NCI-H526 (cell line): ENCODE measurements at regions not wholly inside any gene's neighbourhood (a gene's known extent, or its start where the extent isn't known, plus 50 kb on each side); places are given as distances from the start of the nearest gene placed in this dataset.

Experiments used
- DNase-seq, 2 experiments: peaks; one replicate each; lab custom pipeline; 2025; lab: John Stamatoyannopoulos, UW

DNA sequence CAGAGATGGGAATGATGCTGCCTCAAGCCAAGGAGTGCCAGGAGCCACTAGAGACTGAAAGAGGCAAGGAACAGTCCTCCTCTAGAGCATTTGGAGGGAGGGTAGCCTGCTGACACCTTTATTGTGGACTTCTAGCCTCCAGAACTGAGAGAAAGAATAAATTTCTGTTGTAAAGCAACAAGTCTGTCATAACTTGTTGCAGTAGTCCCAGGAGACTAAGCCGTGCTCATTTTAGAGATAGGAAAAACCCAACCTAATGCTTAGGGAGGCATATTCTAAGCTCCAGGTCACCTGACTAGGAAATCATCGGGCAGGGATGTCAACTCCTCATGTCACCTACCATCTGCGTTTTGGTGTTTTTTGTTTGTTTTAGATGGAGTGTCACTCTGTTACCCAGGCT lies 345.4 kb upstream of the EEF2KMT start:
- DNase-seq: no peak

GRCh38 chr16:5442054-5442453 lies 344.5 kb upstream of the EEF2KMT start:
- no peak for DNase-seq

GRCh38 chr16:5438591-5438990 lies 341.0 kb upstream of the EEF2KMT start:
- DNase-seq: no peak

GRCh38 chr16:5433587-5433986 lies 336.0 kb upstream of the EEF2KMT start:
- DNase-seq: no peak

DNA sequence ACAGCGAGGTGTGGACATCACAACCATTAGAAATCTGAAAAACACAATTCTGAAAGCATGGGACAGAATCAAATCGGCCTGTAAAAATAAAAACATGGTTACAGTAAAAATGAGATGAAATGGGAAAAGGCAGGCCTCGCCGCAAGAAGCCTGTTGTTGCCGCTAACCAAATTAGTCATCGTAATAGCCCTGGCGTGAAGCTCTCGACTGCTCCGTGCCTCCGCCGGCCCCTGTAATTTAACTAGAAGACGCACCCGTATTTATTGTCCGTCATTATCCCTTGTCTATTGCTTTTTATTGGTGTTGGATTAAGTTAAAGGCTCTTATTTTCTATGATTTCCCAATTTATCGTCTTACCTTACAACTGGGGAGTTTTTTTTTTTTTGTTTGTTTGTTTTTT lies 334.6 kb upstream of the EEF2KMT start:
- DNase-seq: no peak

- DNase-seq: no peak
Measured at GRCh38 chr16:5430598-5430997, 333.0 kb upstream of the EEF2KMT start.

DNA sequence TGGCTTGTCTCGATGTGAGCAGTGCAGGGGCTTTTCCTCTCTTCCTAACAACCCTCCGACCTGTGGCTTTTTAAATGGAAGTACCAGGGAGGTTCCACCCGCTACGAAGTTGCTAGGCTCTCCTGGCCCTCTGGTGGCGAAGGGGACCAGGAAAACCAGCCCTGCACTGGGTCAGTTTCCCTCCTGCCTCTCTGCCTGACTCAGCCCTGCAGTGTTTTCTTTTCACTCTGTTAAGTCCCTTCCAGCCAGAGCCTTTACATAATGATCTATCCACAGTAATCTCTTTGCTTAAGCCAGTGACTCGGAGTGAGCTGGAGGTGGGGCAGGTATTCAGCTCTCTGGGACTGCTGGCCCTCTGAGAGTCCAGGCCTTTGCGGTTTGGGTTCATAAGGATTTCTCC lies 331.3 kb upstream of the EEF2KMT start:
- DNase-seq: no peak

GRCh38 chr16:5427571-5427970 lies 330.0 kb upstream of the EEF2KMT start:
- DNase-seq: no peak

GRCh38 chr16:5422643-5423496 lies 325.3 kb upstream of the EEF2KMT start:
- DNase-seq: no peak

GRCh38 chr16:5422047-5422446 lies 324.5 kb upstream of the EEF2KMT start:
- no peak for DNase-seq

DNA sequence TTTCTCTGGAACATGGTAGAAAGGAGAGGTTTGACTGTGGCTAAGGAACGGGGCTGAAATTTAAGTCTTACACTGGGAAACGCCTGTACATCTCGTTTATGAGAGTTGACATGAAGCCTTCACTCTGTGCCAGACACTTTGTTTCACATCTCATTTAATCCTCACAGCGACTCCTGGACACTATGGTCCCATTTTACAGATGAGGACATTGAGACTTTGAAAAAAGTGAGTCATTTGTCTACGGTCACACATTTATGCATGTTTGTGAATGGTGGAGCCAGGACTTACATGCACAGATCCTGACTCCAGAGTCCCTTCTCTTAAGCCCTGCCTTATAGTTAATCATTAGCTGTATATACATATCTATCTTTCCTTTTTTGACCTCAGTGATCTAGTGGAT lies 318.4 kb upstream of the EEF2KMT start:
- DNase-seq: no peak

DNA sequence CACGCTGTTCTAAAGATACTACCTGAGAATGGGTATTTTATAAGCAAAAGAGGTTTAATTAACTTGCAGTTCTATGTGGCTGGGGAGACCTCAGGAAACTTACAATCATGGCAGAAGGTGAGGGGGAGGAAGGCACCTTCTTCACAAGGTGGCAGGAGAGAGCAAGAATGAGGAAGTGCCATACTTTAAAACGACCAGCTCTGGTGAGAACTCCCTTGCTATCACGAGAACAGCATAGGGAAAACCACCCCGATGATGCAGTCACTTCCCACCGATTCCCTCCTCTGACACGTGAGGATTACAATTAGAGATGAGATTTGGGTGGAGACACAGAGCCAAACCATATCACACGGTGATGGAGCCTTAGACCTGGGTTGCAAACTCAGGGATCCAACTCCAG lies 317.5 kb upstream of the EEF2KMT start:
- no peak for DNase-seq

DNA sequence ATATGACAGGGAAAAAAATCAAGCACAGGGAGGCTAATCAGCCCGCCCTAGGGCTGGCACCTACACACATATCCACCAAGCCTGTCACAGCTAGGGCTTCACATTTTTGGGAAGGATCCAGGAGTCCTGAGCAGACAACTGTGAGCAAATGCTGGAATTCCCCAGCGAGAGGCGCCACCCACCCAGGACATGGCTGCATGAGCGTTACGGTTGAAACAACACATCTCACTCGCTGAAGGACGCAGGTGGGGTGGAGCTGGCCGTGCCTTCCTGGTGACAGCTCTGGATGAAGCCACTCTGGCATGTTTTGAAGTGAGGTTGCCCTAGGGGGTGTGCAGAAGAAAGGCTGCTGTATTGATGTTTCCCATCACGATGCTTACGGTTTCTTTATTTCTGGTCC lies 315.1 kb upstream of the EEF2KMT start:
- DNase-seq: no peak

- no peak for DNase-seq
Measured at GRCh38 chr16:5398203-5398602, 300.6 kb upstream of the EEF2KMT start.

GRCh38 chr16:5396880-5397279 lies 299.3 kb upstream of the EEF2KMT start:
- DNase-seq: no peak

DNA sequence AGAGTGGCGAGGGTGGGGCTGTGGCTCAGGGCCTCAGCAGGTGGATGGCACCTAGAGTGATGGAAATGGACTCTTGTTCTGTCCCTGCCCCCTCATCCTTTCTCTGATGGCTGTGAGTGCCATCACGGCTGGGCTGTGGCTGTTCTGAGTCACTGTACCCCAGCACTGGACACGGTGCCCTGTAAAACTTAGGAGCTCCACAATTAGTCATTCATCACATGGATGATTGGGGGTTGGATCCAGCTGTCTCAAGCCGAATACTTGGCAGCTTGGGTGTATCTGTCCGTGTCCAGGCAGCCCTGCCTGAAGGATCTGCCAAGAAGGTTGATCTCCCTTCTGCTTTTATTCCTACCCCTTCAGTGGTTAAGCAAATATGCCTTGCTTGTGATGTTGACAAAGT lies 295.5 kb upstream of the EEF2KMT start:
- DNase-seq: no peak

- no peak for DNase-seq
Measured at GRCh38 chr16:5386989-5387388, 289.4 kb upstream of the EEF2KMT start.

- no peak for DNase-seq
Measured at GRCh38 chr16:5385811-5386210, 288.2 kb upstream of the EEF2KMT start.

DNA sequence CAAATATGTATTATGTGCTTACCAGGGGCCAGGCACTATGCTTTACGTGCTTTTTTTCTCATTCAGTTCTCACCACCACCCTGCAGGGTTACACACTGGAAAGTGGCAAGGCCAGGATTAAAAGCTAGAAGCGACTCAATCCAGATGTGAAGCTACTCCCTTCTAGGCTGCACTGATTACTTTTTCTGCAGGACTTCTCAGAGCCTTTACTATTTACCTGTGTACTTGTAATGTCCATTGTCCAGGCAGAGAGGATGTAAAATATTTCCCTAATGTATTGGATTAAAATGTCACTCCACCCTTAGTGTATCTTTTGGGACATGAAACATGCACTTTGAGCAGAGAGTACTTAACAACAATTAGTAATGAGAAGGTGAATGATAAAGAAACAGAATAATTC lies 287.5 kb upstream of the EEF2KMT start:
- DNase-seq: no peak

DNA sequence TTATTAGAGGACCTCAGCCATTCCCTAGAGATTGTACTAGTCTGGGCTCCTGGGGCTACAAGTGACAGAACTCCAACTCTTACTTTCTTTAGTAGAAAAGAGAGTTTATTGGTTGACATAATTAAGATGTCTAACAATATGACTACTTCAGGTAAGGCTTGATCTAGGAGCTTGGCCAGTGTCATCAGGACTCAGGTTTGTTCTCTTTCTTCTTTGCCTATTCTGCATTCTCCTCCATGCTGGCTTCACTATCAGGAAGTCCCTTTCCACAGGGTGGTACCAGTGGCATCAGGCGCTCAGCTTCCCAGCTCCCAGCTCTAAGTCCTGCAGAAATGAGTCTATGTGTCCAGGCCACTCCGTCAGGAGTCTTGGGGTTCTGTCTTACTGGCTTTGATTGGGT lies 286.1 kb upstream of the EEF2KMT start:
- DNase-seq: no peak

DNA sequence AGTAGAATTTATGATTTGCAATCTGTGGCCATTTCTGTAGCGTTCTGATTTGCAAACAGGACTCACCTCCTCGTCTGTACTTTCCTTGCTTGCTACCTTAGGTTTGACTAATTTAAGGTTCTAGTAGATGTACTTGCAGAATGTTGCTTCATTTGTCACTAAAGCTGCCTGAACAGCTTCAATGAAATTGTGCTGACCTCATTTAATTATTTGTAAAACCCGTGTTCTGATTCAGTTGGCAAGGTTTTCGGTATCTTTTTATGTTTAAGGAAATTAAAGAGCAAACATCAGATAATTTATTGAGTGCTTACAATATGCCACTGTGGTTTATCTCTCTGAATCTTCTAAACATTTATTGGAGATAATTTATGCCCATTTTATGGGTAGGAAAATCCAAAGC lies 284.9 kb upstream of the EEF2KMT start:
- DNase-seq: no peak

DNA sequence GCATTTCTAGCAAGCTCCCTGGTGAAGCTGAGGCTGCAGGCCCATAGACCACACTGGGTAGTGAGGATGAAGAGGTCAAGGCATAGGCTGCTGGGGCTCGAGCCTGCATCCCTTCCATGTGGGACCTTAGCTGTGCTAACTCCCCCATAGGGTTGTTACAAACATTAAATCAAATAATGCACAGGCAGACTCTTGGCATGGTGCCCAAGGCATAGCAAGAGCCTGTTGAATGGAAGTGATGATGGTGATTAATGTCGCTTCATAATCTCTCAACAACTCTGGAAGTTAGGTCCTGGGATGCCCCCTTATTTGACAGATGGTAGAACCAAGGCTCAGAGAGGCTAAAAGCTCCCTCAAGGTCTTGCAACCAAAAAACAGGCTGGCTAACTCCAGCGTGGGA lies 283.9 kb upstream of the EEF2KMT start:
- no peak for DNase-seq

GRCh38 chr16:5379954-5380353 lies 282.4 kb upstream of the EEF2KMT start:
- DNase-seq: no peak

GRCh38 chr16:5378531-5378930 lies 280.9 kb upstream of the EEF2KMT start:
- DNase-seq: no peak
